Lung (tissue), 11 donors: ENCODE measurements at regions not wholly inside any gene's neighbourhood (a gene's known extent, or its start where the extent isn't known, plus 50 kb on each side); places are given as distances from the start of the nearest gene placed in this dataset.

Experiments
- ATAC-seq: fragments of 200-7000 bp; cut with Tn5 transposase; one replicate; pipeline ENCODE4 v1.9.1; 2020; ENCODE audit warnings: moderate number of reproducible peaks; ENCODE audit not compliant: insufficient read depth, low FRiP score
- DNase-seq, 3 donors: peaks; one replicate each; pipeline ENCODE4 v3.0.0-alpha.2; 2013 to 2017
- H3K27ac ChIP-seq, 2 donors: one replicate each; pipeline ENCODE4 v1.5.1; 2013; ENCODE audit warnings: mild to moderate bottlenecking in 2 of 2, moderate library complexity in 2 of 2, control low read depth in 1 of 2, inconsistent platforms in 1 of 2, low read depth in 1 of 2, low read length in 1 of 2
- H3K27me3 ChIP-seq, 3 donors: one replicate each; pipeline ENCODE4 v1.5.1; 2013; ENCODE audit warnings: low read length in 2 of 3; ENCODE audit not compliant: control insufficient read depth in 3 of 3, insufficient read depth in 3 of 3
- H3K36me3 ChIP-seq, 4 donors: one replicate each; pipeline ENCODE4 v1.5.1; 2013; ENCODE audit warnings: low read length in 4 of 4, mild to moderate bottlenecking in 1 of 4, moderate library complexity in 1 of 4; ENCODE audit not compliant: control insufficient read depth in 4 of 4, insufficient read depth in 4 of 4
- H3K4me1 ChIP-seq, 5 donors: one replicate each; pipeline ENCODE4 v1.5.1; 2013; ENCODE audit warnings: low read length in 5 of 5, mild to moderate bottlenecking in 2 of 5, moderate library complexity in 1 of 5; ENCODE audit not compliant: control insufficient read depth in 5 of 5, insufficient read depth in 5 of 5
- H3K4me3 ChIP-seq: one replicate; pipeline ENCODE4 v1.5.1; 2013; ENCODE audit warnings: mild to moderate bottlenecking, control low read depth, moderate library complexity
- H3K9ac ChIP-seq, 2 donors: one replicate each; pipeline ENCODE4 v1.5.1; 2013; ENCODE audit warnings: low read length in 2 of 2, control low read depth in 1 of 2; ENCODE audit not compliant: insufficient read depth in 1 of 2
- H3K9me3 ChIP-seq, 4 donors: one replicate each; pipeline ENCODE4 v1.5.1; 2013; ENCODE audit warnings: low read length in 3 of 4, mild to moderate bottlenecking in 1 of 4, moderate library complexity in 1 of 4; ENCODE audit not compliant: control insufficient read depth in 4 of 4, insufficient read depth in 3 of 4
- WGBS, 2 donors: extraction: QIAGEN DNeasy Blood & Tissue Kit; methylation state at CpG; one replicate each; pipeline ENCODE4 v1.1.7; 2013; 5-methylcytosine and 5-hydroxymethylcytosine counted together
- TF ChIP-seq, protein P1 (sequence below): IDR thresholded peaks from 2 replicates; pipeline ENCODE4 v1.5.1; 2012; ENCODE audit warnings: mild to moderate bottlenecking; ENCODE audit errors: control extremely low read depth, extremely low read depth
- donor health status: control.
- donor health status: control.
- donor health status: Bipolar disorder and iron deficiency.
- donor health status: healthy.
- donor health status: DM: yes; HTN: yes; CAD: no.

- H3K27me3 ChIP-seq, result no peaks in the 10 kb centered on the region
- H3K27ac ChIP-seq, result no peak overlapping the region
- H3K36me3 ChIP-seq, result no peaks in the 10 kb centered on the region
- H3K9me3 ChIP-seq, result no peaks in the 10 kb centered on the region
- H3K4me1 ChIP-seq, result no peaks in the 10 kb centered on the region
- TF ChIP-seq, protein P1, sequence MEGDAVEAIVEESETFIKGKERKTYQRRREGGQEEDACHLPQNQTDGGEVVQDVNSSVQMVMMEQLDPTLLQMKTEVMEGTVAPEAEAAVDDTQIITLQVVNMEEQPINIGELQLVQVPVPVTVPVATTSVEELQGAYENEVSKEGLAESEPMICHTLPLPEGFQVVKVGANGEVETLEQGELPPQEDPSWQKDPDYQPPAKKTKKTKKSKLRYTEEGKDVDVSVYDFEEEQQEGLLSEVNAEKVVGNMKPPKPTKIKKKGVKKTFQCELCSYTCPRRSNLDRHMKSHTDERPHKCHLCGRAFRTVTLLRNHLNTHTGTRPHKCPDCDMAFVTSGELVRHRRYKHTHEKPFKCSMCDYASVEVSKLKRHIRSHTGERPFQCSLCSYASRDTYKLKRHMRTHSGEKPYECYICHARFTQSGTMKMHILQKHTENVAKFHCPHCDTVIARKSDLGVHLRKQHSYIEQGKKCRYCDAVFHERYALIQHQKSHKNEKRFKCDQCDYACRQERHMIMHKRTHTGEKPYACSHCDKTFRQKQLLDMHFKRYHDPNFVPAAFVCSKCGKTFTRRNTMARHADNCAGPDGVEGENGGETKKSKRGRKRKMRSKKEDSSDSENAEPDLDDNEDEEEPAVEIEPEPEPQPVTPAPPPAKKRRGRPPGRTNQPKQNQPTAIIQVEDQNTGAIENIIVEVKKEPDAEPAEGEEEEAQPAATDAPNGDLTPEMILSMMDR, result no peak
- ATAC-seq (no peak), DNase-seq (no peak)
- H3K4me3 ChIP-seq, result no peak overlapping the region
- no peak overlapping the region for H3K9ac ChIP-seq
- 75 to 81% methylated on average over 6 of the region's 6 CpGs for WGBS, 2 donors
These were observed 611.8 kb downstream of the SPOCK3 start for GRCh38 chr4:166622425-166622977.

DNA sequence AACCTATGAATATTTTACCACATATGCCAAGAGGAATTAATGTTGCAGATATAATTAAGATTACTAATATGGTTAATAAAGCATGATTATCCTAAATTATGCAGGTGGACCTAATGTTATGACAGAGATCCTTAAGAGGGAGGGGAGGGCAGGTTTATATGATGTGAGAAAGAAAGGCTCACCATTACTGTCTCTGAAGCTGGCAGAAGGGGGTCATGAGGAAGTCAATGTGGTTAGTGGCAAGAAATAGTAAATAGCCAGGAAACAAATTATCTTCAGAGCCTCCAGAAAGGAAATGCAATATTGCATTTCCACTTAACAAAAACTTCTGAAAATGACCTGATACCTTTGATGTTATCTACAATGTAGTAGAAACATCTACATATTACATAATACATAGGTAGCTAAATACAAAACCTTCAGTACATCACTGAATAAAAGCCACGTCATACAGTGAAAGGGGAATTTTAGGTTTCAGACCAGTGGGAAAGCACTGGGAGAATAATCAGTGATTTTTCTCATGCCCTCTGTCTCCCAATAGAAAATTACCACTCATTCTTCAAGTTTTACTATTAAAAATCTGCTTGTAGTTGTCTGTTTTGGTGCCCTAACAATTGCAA lies 609.2 kb downstream of the SPOCK3 start:
- DNase-seq (no peak), ATAC-seq (no peak)
- no peak overlapping the region for H3K4me3 ChIP-seq
- H3K36me3 ChIP-seq, result no peaks in the 10 kb centered on the region
- H3K27ac ChIP-seq, result no peak overlapping the region
- no peaks in the 10 kb centered on the region for H3K4me1 ChIP-seq
- no peaks in the 10 kb centered on the region for H3K9me3 ChIP-seq
- TF ChIP-seq, protein P1, result no peak
- 47 to 65% methylated on average over 1 of the region's 1 CpG for WGBS, 2 donors
- no peaks in the 10 kb centered on the region for H3K27me3 ChIP-seq
- H3K9ac ChIP-seq, result no peak overlapping the region

GRCh38 chr4:166628454-166628853 lies 605.8 kb downstream of the SPOCK3 start:
- ATAC-seq, result no peak
- H3K9me3 ChIP-seq, result no peaks in the 10 kb centered on the region
- no peaks in the 10 kb centered on the region for H3K36me3 ChIP-seq
- no peak overlapping the region for H3K27ac ChIP-seq
- WGBS, 2 donors, result 76 to 85% methylated on average over 2 of the region's 2 CpGs
- no peak overlapping the region for H3K4me3 ChIP-seq
- no peaks in the 10 kb centered on the region for H3K27me3 ChIP-seq
- no peak for DNase-seq
- no peak overlapping the region for H3K9ac ChIP-seq
- no peaks in the 10 kb centered on the region for H3K4me1 ChIP-seq
- TF ChIP-seq, protein P1, result no peak

- WGBS, 2 donors, result 95% methylated on average over 2 of the region's 2 CpGs
- no peak overlapping the region for H3K9ac ChIP-seq
- TF ChIP-seq, protein P1, result no peak
- no peak for ATAC-seq
- H3K27ac ChIP-seq, result no peak overlapping the region
- H3K27me3 ChIP-seq, result no peaks in the 10 kb centered on the region
- no peak for DNase-seq
- peaks cover 0 to 3% (median under 1%) of the 10 kb centered on the region in 4 donors for H3K9me3 ChIP-seq
- H3K36me3 ChIP-seq, result no peaks in the 10 kb centered on the region
- no peak overlapping the region for H3K4me3 ChIP-seq
- H3K4me1 ChIP-seq, result no peaks in the 10 kb centered on the region
These were observed 598.9 kb downstream of the SPOCK3 start for GRCh38 chr4:166635367-166635766.
